Brain microvascular endothelial cell (primary cell): ENCODE measurements at regions not wholly inside any gene's neighbourhood (a gene's known extent, or its start where the extent isn't known, plus 50 kb on each side); places are given as distances from the start of the nearest gene placed in this dataset.

Experiments
- DNase-seq: peaks from one replicate; pipeline ENCODE4 v3.0.0-alpha.2; 2020
- H3K27ac ChIP-seq: fragments of 250-450 bp; sonication (Bioruptor Pico); 2 replicates; pipeline ENCODE4 v1.5.1; 2020; ENCODE audit warnings: mild to moderate bottlenecking, moderate library complexity
- H3K27me3 ChIP-seq: fragments of 250-450 bp; sonication (Bioruptor Pico); replicated peaks from 2 replicates; pipeline ENCODE4 v1.5.1; 2020; ENCODE audit warnings: mild to moderate bottlenecking
- H3K36me3 ChIP-seq: fragments of 250-450 bp; sonication (Bioruptor Pico); replicated peaks from 2 replicates; pipeline ENCODE4 v1.5.1; 2020; ENCODE audit warnings: mild to moderate bottlenecking
- H3K4me3 ChIP-seq: 2 replicates; pipeline ENCODE4 v1.5.1; 2011; ENCODE audit warnings: low read depth, mild to moderate bottlenecking, control low read depth, low read length, moderate library complexity
- CTCF ChIP-seq: IDR thresholded peaks from 2 replicates; pipeline ENCODE4 v1.5.1; 2011; ENCODE audit warnings: low read depth, mild to moderate bottlenecking, moderate library complexity, low read length, control low read depth, inconsistent platforms; ENCODE audit errors: missing control alignments
- in situ Hi-C: cut with HindIII; loops from 2 replicates; pipeline ENCODE4 v1.10.0; 2017; ENCODE audit warnings: low sequenced_read_pairs, low pct_ligation_motif_present

GRCh38 chr5:39877479-39877878 lies 452.7 kb upstream of the DAB2 start:
- in situ Hi-C loops: no loop called here

GRCh38 chr5:39876146-39876545 lies 451.4 kb upstream of the DAB2 start:
- in situ Hi-C loops: no loop called here
- no peak for DNase-seq
- no peak overlapping the region for H3K4me3 ChIP-seq
- no peaks in the 10 kb centered on the region for H3K36me3 ChIP-seq
- H3K27me3 ChIP-seq: no peaks in the 10 kb centered on the region
- no peak overlapping the region for H3K27ac ChIP-seq
- TF ChIP-seq CTCF: no peak

More at GRCh38 chr5:39877479-39877878, 452.7 kb upstream of the DAB2 start:
- Histone ChIP-seq H3K4me3 (no peak overlapping the region), H3K36me3 (no peaks in the 10 kb centered on the region), H3K27ac (no peak overlapping the region), H3K27me3 (no peaks in the 10 kb centered on the region)
- TF ChIP-seq CTCF: no peak
- no peak for DNase-seq

- Histone ChIP-seq H3K27ac (no peak overlapping the region), H3K27me3 (no peaks in the 10 kb centered on the region)
- in situ Hi-C loops: no loop called here
These were observed 445.4 kb upstream of the DAB2 start for GRCh38 chr5:39870137-39870536.

GRCh38 chr5:39869396-39869795 lies 444.6 kb upstream of the DAB2 start:
- Histone ChIP-seq H3K27me3 (no peaks in the 10 kb centered on the region), H3K4me3 (no peak overlapping the region), H3K27ac (no peak overlapping the region), H3K36me3 (no peaks in the 10 kb centered on the region)
- no peak for DNase-seq
- no peak for TF ChIP-seq CTCF
- in situ Hi-C loops: no loop called here

More at GRCh38 chr5:39870137-39870536, 445.4 kb upstream of the DAB2 start:
- no peak overlapping the region for H3K4me3 ChIP-seq
- TF ChIP-seq CTCF: no peak
- H3K36me3 ChIP-seq: no peaks in the 10 kb centered on the region
- DNase-seq: no peak

- Histone ChIP-seq H3K4me3 (no peak overlapping the region), H3K27me3 (no peaks in the 10 kb centered on the region), H3K27ac (no peak overlapping the region), H3K36me3 (no peaks in the 10 kb centered on the region)
- in situ Hi-C loops: no loop called here
- no peak for TF ChIP-seq CTCF
- DNase-seq: no peak
These were observed 443.1 kb upstream of the DAB2 start for GRCh38 chr5:39867923-39868322.

GRCh38 chr5:39863926-39864552 lies 439.3 kb upstream of the DAB2 start:
- in situ Hi-C loops: no loop called here
- no peak overlapping the region for H3K4me3 ChIP-seq
- TF ChIP-seq CTCF: no peak
- no peak overlapping the region for H3K27ac ChIP-seq
- DNase-seq: no peak
- H3K36me3 ChIP-seq: no peaks in the 10 kb centered on the region
- H3K27me3 ChIP-seq: no peaks in the 10 kb centered on the region
